ENCODE measurements at regions not wholly inside any gene's neighbourhood (a gene's known extent, or its start where the extent isn't known, plus 50 kb on each side); places are given as distances from the start of the nearest gene placed in this dataset.

DNA sequence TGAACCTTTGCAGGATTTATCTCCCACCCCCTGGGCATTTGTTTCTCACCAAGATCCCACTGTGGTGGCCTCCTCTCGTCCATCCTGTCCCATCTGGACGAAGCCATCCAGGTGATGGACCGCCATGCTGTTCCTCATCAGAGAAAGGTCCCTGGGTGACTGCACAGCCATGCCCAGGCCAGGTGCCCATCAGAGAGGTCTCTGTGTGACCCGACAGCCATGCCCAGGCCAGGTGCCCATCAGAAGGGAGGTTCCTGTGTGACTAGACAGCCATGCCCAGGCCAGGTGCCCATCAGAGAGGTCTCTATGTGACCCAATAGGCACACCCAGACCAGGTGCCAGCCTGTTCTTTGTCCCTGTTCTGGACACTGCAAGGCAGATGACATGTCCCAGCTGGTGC, 360.9 kb upstream of the SALL3 start:
- no peaks in the 10 kb centered on the region for H3K27me3 ChIP-seq
- intact Hi-C loops (cut with DNase I; ENCODE audit: low total_unique reads), result no loop called here

GRCh38 chr18:78619854-78620253, 359.8 kb upstream of the SALL3 start:
- intact Hi-C loops (cut with DNase I; ENCODE audit: low total_unique reads), result no loop called here
- H3K27me3 ChIP-seq, result no peaks in the 10 kb centered on the region
- H3K27ac ChIP-seq, result no peak overlapping the region
- no peak for DNase-seq
- no peaks in the 10 kb centered on the region for H3K36me3 ChIP-seq (ENCODE audit: low read depth, missing control alignments)
- WGBS, 2 donors, result 54 to 62% methylated on average over 13 of the region's 13 CpGs
- H3K4me1 ChIP-seq, result no peaks in the 10 kb centered on the region
- H3K4me3 ChIP-seq, result no peak overlapping the region
- H3K9me3 ChIP-seq, result no peaks in the 10 kb centered on the region
- no peak for TF ChIP-seq CTCF (IDR thresholded peaks at IDR 0.05)

More for the DNA sequence above, 360.9 kb upstream of the SALL3 start:
- 89 to 91% methylated on average over 4 of the region's 4 CpGs for WGBS, 2 donors
- no peaks in the 10 kb centered on the region for H3K9me3 ChIP-seq
- DNase-seq, result no peak
- no peaks in the 10 kb centered on the region for H3K36me3 ChIP-seq (ENCODE audit: low read depth, missing control alignments)
- H3K4me3 ChIP-seq, result no peak overlapping the region
- H3K27ac ChIP-seq, result no peak overlapping the region
- H3K4me1 ChIP-seq, result no peaks in the 10 kb centered on the region
- TF ChIP-seq CTCF (IDR thresholded peaks at IDR 0.05) (no peak), POLR2A (IDR thresholded peaks at IDR 0.05) (no peak)

DNA sequence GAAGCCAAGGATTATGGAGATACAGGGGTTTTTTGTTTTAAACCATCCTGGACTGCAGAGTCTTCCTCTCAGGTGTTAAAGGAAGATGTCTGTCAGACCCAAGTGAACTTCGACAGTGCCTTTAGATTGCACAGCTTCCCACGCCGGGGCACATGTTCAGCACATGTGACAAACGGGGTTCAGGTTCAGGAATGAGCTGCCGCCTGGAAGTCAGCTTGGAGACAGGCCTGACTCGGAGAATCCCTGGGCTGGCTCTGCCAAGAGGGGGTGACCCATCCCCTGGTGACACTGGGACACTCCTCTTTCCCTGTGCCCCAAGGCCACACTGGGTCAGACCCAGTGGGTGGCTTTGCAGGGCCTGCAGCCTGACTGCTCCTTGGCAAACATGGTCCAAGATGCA, 359.3 kb upstream of the SALL3 start:
- 81 to 90% methylated on average over 6 of the region's 6 CpGs for WGBS, 2 donors
- intact Hi-C loops (cut with DNase I; ENCODE audit: low total_unique reads), result no loop called here
- no peaks in the 10 kb centered on the region for H3K9me3 ChIP-seq
- no peak overlapping the region for H3K27ac ChIP-seq
- H3K36me3 ChIP-seq (ENCODE audit: low read depth, missing control alignments), result no peaks in the 10 kb centered on the region
- H3K4me3 ChIP-seq, result no peak overlapping the region
- no peaks in the 10 kb centered on the region for H3K4me1 ChIP-seq
- DNase-seq, result no peak
- TF ChIP-seq CTCF (IDR thresholded peaks at IDR 0.05), result no peak
- no peak for TF ChIP-seq POLR2A (IDR thresholded peaks at IDR 0.05)
- no peaks in the 10 kb centered on the region for H3K27me3 ChIP-seq

GRCh38 chr18:78621141-78621755, 358.4 kb upstream of the SALL3 start:
- Histone ChIP-seq H3K4me3 (no peak overlapping the region), H3K27me3 (no peaks in the 10 kb centered on the region), H3K9me3 (no peaks in the 10 kb centered on the region), H3K4me1 (no peaks in the 10 kb centered on the region), H3K36me3 (ENCODE audit: low read depth, missing control alignments) (no peaks in the 10 kb centered on the region), H3K27ac (no peak overlapping the region)
- intact Hi-C loops (cut with DNase I; ENCODE audit: low total_unique reads), result no loop called here
- TF ChIP-seq CTCF (IDR thresholded peaks at IDR 0.05) (no peak), POLR2A (IDR thresholded peaks at IDR 0.05) (no peak)
- WGBS, 2 donors, result 84 to 93% methylated on average over 7 to 9 of the region's 9 CpGs
- no peak for DNase-seq

DNA sequence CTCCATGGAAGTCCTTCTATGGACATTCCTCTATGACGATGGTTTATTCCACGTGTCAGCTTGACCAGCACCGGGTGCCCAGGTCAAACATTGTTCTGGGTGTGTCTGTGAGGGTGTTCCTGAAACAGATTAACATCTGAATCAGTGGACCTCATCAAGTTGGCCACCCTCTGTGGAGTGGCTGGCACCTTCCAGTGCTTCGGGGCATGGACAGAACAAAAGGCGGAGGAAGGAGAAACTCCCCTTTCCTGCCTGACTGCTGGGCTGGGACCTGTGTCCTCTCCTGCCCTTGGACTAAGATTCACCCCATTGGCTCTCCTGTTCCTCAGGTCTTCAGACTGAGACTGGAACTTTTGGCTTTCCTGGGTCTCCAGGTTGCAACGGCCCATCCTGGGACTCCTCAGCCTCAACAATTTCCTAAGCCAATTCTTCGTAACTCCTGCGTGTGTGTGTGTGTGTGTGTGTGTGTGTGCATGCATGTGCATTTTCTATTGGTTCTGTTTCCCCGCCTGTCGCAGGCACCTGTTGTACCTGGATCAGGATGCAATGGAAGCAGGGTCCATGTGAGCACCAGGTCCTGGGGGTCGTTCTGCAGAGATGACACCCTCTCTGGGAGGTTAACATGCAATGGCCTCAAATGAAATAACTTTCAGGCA, 357.2 kb upstream of the SALL3 start:
- Histone ChIP-seq H3K27ac (no peak overlapping the region), H3K4me1 (no peaks in the 10 kb centered on the region), H3K27me3 (no peaks in the 10 kb centered on the region), H3K36me3 (ENCODE audit: low read depth, missing control alignments) (no peaks in the 10 kb centered on the region), H3K4me3 (no peak overlapping the region), H3K9me3 (no peaks in the 10 kb centered on the region)
- DNase-seq, result no peak
- intact Hi-C loops (cut with DNase I; ENCODE audit: low total_unique reads), result no loop called here
- TF ChIP-seq POLR2A (IDR thresholded peaks at IDR 0.05), result no peak
- TF ChIP-seq CTCF (IDR thresholded peaks at IDR 0.05), result no peak
- 78 to 84% methylated on average over 10 to 11 of the region's 11 CpGs for WGBS, 2 donors
